Neural cell (in vitro differentiated cells): ENCODE measurements at regions not wholly inside any gene's neighbourhood (a gene's known extent, or its start where the extent isn't known, plus 50 kb on each side); places are given as distances from the start of the nearest gene placed in this dataset.
"Not testable (repeated sequence)": the region's sequence is repeated elsewhere in the genome, so short reads cannot be mapped to it uniquely, and the experiment has no call there.

Experiments
- H2AFZ ChIP-seq: fragments of 200-600, 300-800 bp; sonication (generic), shearing (Covaris generic); 2 replicates; pipeline ENCODE4 v1.6.0; 2014; ENCODE audit warnings: low read depth, mild to moderate bottlenecking, antibody characterized with exemption, low read length, moderate library complexity
- H3F3A ChIP-seq: fragments of 200-600 bp; shearing (Covaris generic); 2 replicates; pipeline ENCODE4 v1.6.1; 2016; ENCODE audit warnings: mild to moderate bottlenecking, moderate library complexity, mixed read lengths, antibody characterized with exemption, low read length; ENCODE audit not compliant: insufficient read depth, poor library complexity, severe bottlenecking
- H3K27ac ChIP-seq: fragments of 200-600, 300-800 bp; sonication (generic), shearing (Covaris generic); 2 replicates; pipeline ENCODE4 v1.5.1; 2014; ENCODE audit warnings: mild to moderate bottlenecking, low read length, moderate library complexity
- H3K27me3 ChIP-seq: fragments of 300-800, 200-600 bp; sonication (generic), shearing (Covaris generic); 2 replicates; pipeline ENCODE4 v1.6.0; 2014; ENCODE audit warnings: mild to moderate bottlenecking, low read depth, low read length, moderate library complexity; ENCODE audit not compliant: insufficient read depth
- H3K36me3 ChIP-seq: fragments of 300-800, 200-600 bp; sonication (generic), shearing (Covaris generic); 2 replicates; pipeline ENCODE4 v1.5.1; 2014; ENCODE audit warnings: mild to moderate bottlenecking, antibody characterized with exemption, low read length, moderate library complexity; ENCODE audit not compliant: insufficient read depth
- H3K4me2 ChIP-seq: fragments of 300-800, 200-600 bp; sonication (generic), shearing (Covaris generic); 2 replicates; pipeline ENCODE4 v1.6.0; 2014; ENCODE audit warnings: mild to moderate bottlenecking, low read length
- H3K4me3 ChIP-seq: fragments of 300-800, 200-600 bp; sonication (generic), shearing (Covaris generic); 2 replicates; pipeline ENCODE4 v1.5.1; 2014; ENCODE audit warnings: mild to moderate bottlenecking, low read length, moderate library complexity
- H3K79me2 ChIP-seq: fragments of 200-600 bp; shearing (Covaris generic); replicated peaks from 2 replicates; pipeline ENCODE4 v1.6.0; 2014; ENCODE audit warnings: mild to moderate bottlenecking, low read length, moderate library complexity; ENCODE audit not compliant: insufficient read depth
- H3K9ac ChIP-seq: fragments of 300-800, 200-600 bp; sonication (generic), shearing (Covaris generic); 2 replicates; pipeline ENCODE4 v1.6.1; 2016; ENCODE audit warnings: mild to moderate bottlenecking, low read length, mixed read lengths
- H3K9me2 ChIP-seq: fragments of 200-600 bp; shearing (Covaris generic); 2 replicates; pipeline ENCODE4 v1.6.1; 2016; ENCODE audit warnings: mild to moderate bottlenecking, low read length, mixed read lengths; ENCODE audit not compliant: insufficient read depth
- H3K9me3 ChIP-seq: fragments of 200-600, 300-800 bp; sonication (generic), shearing (Covaris generic); 2 replicates; pipeline ENCODE4 v1.6.1; 2016; ENCODE audit warnings: mild to moderate bottlenecking, mixed run types, low read length, moderate library complexity, mixed read lengths
- H4K20me1 ChIP-seq: fragments of 200-600 bp; shearing (Covaris generic); 2 replicates; pipeline ENCODE4 v1.6.1; 2016; ENCODE audit warnings: mild to moderate bottlenecking, mixed run types; ENCODE audit not compliant: insufficient read depth
- EP300 ChIP-seq: fragments of 450-650 bp; conservative IDR thresholded peaks from 2 replicates; pipeline ENCODE4 v1.6.1; 2014; ENCODE audit warnings: antibody characterized with exemption, mild to moderate bottlenecking, moderate library complexity; ENCODE audit not compliant: poor library complexity, severe bottlenecking
- EZH2 ChIP-seq: fragments of 200-600, 300-800 bp; shearing (Covaris generic), sonication (generic); IDR thresholded peaks from 2 replicates; pipeline ENCODE4 v1.6.1; 2014; ENCODE audit warnings: antibody characterized with exemption, low read length, borderline replicate concordance, mild to moderate bottlenecking; ENCODE audit not compliant: insufficient read depth, poor library complexity, severe bottlenecking
- MXI1 ChIP-seq: fragments of 450-650 bp; conservative IDR thresholded peaks from 2 replicates; pipeline ENCODE4 v1.6.1; 2014; ENCODE audit warnings: antibody characterized with exemption, mild to moderate bottlenecking; ENCODE audit not compliant: poor library complexity, severe bottlenecking
- POLR2AphosphoS5 ChIP-seq: IDR thresholded peaks from 2 replicates; pipeline ENCODE4 v1.6.1; 2012
- RAD21 ChIP-seq: fragments of 450-650 bp; conservative IDR thresholded peaks from 2 replicates; pipeline ENCODE4 v1.6.1; 2014; ENCODE audit warnings: antibody characterized with exemption, mild to moderate bottlenecking, moderate library complexity
- REST ChIP-seq: IDR thresholded peaks from 2 replicates; pipeline ENCODE4 v1.6.1; 2012; ENCODE audit warnings: borderline replicate concordance
- SMC3 ChIP-seq: fragments of 450-650 bp; conservative IDR thresholded peaks from 2 replicates; pipeline ENCODE4 v1.6.1; 2014; ENCODE audit warnings: antibody characterized with exemption, mild to moderate bottlenecking, moderate library complexity; ENCODE audit not compliant: poor library complexity
- TAF1 ChIP-seq: IDR thresholded peaks from 2 replicates; pipeline ENCODE4 v1.6.1; 2012; ENCODE audit warnings: low read depth
- TF ChIP-seq, protein P1 (sequence below): fragments of 450-650 bp; IDR thresholded peaks from 2 replicates; pipeline ENCODE4 v1.5.1; 2014; ENCODE audit warnings: antibody characterized with exemption, mild to moderate bottlenecking, moderate library complexity; ENCODE audit not compliant: poor library complexity, severe bottlenecking

GRCh38 chr6:887583-888235 lies 194.8 kb upstream of the EXOC2 start:
- Histone ChIP-seq H3K9me3 (no peaks in the 10 kb centered on the region), H3K27me3 (no peaks in the 10 kb centered on the region), H3K9ac (no peak overlapping the region), H2AFZ (no peak overlapping the region), H3K4me2 (no peak overlapping the region), H3K9me2 (no peaks in the 10 kb centered on the region), H3K79me2 (no peaks in the 10 kb centered on the region), H3K27ac (no peak overlapping the region), H3K36me3 (no peaks in the 10 kb centered on the region), H3K4me3 (no peak overlapping the region), H3F3A (no peaks in the 10 kb centered on the region), H4K20me1 (no peaks in the 10 kb centered on the region)
- TF ChIP-seq, protein P1, sequence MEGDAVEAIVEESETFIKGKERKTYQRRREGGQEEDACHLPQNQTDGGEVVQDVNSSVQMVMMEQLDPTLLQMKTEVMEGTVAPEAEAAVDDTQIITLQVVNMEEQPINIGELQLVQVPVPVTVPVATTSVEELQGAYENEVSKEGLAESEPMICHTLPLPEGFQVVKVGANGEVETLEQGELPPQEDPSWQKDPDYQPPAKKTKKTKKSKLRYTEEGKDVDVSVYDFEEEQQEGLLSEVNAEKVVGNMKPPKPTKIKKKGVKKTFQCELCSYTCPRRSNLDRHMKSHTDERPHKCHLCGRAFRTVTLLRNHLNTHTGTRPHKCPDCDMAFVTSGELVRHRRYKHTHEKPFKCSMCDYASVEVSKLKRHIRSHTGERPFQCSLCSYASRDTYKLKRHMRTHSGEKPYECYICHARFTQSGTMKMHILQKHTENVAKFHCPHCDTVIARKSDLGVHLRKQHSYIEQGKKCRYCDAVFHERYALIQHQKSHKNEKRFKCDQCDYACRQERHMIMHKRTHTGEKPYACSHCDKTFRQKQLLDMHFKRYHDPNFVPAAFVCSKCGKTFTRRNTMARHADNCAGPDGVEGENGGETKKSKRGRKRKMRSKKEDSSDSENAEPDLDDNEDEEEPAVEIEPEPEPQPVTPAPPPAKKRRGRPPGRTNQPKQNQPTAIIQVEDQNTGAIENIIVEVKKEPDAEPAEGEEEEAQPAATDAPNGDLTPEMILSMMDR: no peak
- TF ChIP-seq RAD21: no peak

DNA sequence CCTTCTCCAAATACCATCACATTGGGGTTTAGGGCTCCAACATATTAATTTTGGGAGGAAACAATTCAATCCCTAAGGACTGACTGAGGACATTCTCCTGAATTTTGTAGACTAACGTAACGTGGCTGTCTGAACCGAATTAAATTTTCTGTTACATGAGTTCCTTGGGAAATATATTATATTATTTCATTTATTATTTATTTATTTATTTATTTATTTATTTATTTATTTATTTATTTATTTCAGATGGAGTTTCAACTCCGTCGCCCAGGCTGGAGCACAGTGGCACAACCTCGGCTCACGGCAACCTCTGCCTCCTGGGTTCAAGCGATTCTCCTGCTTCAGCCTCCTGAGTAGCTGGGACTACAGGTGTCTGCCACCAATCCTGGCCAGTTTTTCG lies 193.2 kb upstream of the EXOC2 start:
- not testable (repeated sequence) for H3K27me3 ChIP-seq, H2AFZ ChIP-seq, H3K9me3 ChIP-seq, H4K20me1 ChIP-seq, H3K9ac ChIP-seq, H3K4me2 ChIP-seq, H3K4me3 ChIP-seq, H3F3A ChIP-seq, H3K36me3 ChIP-seq, H3K9me2 ChIP-seq, H3K79me2 ChIP-seq, H3K27ac ChIP-seq

GRCh38 chr6:885051-885590 lies 192.2 kb upstream of the EXOC2 start:
- Histone ChIP-seq H3K27me3 (no peaks in the 10 kb centered on the region), H3K9me2 (no peaks in the 10 kb centered on the region), H3K4me3 (no peak overlapping the region), H4K20me1 (no peaks in the 10 kb centered on the region), H3K27ac (no peak overlapping the region), H3K9me3 (no peaks in the 10 kb centered on the region), H3K79me2 (no peaks in the 10 kb centered on the region), H3K36me3 (no peaks in the 10 kb centered on the region), H3K9ac (no peak overlapping the region), H3K4me2 (no peak overlapping the region), H2AFZ (no peak overlapping the region), H3F3A (no peaks in the 10 kb centered on the region)
- TF ChIP-seq MXI1 (no peak), TAF1 (no peak), EP300 (no peak), EZH2 (no peak), POLR2AphosphoS5 (no peak), REST (no peak), RAD21 (no peak), SMC3 (no peak)
- TF ChIP-seq, protein P1: no peak
